ENCODE measurements at regions not wholly inside any gene's neighbourhood (a gene's known extent, or its start where the extent isn't known, plus 50 kb on each side); places are given as distances from the start of the nearest gene placed in this dataset.

GRCh38 chr9:120197605-120198004, 382.4 kb downstream of the CDK5RAP2 start:
- no peaks in the 10 kb centered on the region for H3K9me3 Mint-ChIP-seq (ENCODE audit: unreplicated experiment)
- H3K4me1 Mint-ChIP-seq (ENCODE audit: low read depth, unreplicated experiment): no peaks in the 10 kb centered on the region
- H3K36me3 Mint-ChIP-seq (ENCODE audit: unreplicated experiment): no peaks in the 10 kb centered on the region
- H3K27me3 Mint-ChIP-seq (ENCODE audit: unreplicated experiment): peaks cover 3% of the 10 kb centered on the region
- no peak overlapping the region for H3K4me3 Mint-ChIP-seq (ENCODE audit: unreplicated experiment)
- no peak overlapping the region for H3K27ac Mint-ChIP-seq (ENCODE audit: unreplicated experiment)
- no peak for TF ChIP-seq CTCF (IDR thresholded peaks at IDR 0.05; ENCODE audit: partially characterized antibody, unreplicated experiment)
- DNase-seq: no peak

- H3K27me3 Mint-ChIP-seq (ENCODE audit: unreplicated experiment): peaks cover 2% of the 10 kb centered on the region
- H3K27ac Mint-ChIP-seq (ENCODE audit: unreplicated experiment): no peak overlapping the region
- no peak overlapping the region for H3K4me3 Mint-ChIP-seq (ENCODE audit: unreplicated experiment)
- H3K4me1 Mint-ChIP-seq (ENCODE audit: low read depth, unreplicated experiment): no peaks in the 10 kb centered on the region
- no peaks in the 10 kb centered on the region for H3K9me3 Mint-ChIP-seq (ENCODE audit: unreplicated experiment)
- no peaks in the 10 kb centered on the region for H3K36me3 Mint-ChIP-seq (ENCODE audit: unreplicated experiment)
- no peak for TF ChIP-seq CTCF (IDR thresholded peaks at IDR 0.05; ENCODE audit: partially characterized antibody, unreplicated experiment)
- DNase-seq: no peak
Measured at GRCh38 chr9:120191141-120191540, 388.8 kb downstream of the CDK5RAP2 start.

- Mint-ChIP-seq H3K9me3 (ENCODE audit: unreplicated experiment) (no peaks in the 10 kb centered on the region), H3K27ac (ENCODE audit: unreplicated experiment) (no peak overlapping the region), H3K36me3 (ENCODE audit: unreplicated experiment) (no peaks in the 10 kb centered on the region), H3K27me3 (ENCODE audit: unreplicated experiment) (peaks cover 2% of the 10 kb centered on the region), H3K4me1 (ENCODE audit: low read depth, unreplicated experiment) (no peaks in the 10 kb centered on the region), H3K4me3 (ENCODE audit: unreplicated experiment) (no peak overlapping the region)
- DNase-seq: no peak
- TF ChIP-seq CTCF (IDR thresholded peaks at IDR 0.05; ENCODE audit: partially characterized antibody, unreplicated experiment): no peak
Measured at GRCh38 chr9:120187758-120188157, 392.2 kb downstream of the CDK5RAP2 start.

GRCh38 chr9:120186276-120186675, 393.7 kb downstream of the CDK5RAP2 start:
- Mint-ChIP-seq H3K9me3 (ENCODE audit: unreplicated experiment) (no peaks in the 10 kb centered on the region), H3K27me3 (ENCODE audit: unreplicated experiment) (peaks cover 2% of the 10 kb centered on the region), H3K4me3 (ENCODE audit: unreplicated experiment) (no peak overlapping the region), H3K36me3 (ENCODE audit: unreplicated experiment) (no peaks in the 10 kb centered on the region), H3K27ac (ENCODE audit: unreplicated experiment) (no peak overlapping the region), H3K4me1 (ENCODE audit: low read depth, unreplicated experiment) (no peaks in the 10 kb centered on the region)
- TF ChIP-seq CTCF (IDR thresholded peaks at IDR 0.05; ENCODE audit: partially characterized antibody, unreplicated experiment): no peak
- no peak for DNase-seq

- no peaks in the 10 kb centered on the region for H3K36me3 Mint-ChIP-seq (ENCODE audit: unreplicated experiment)
- no peak overlapping the region for H3K27ac Mint-ChIP-seq (ENCODE audit: unreplicated experiment)
Measured at GRCh38 chr9:120184266-120184665, 395.7 kb downstream of the CDK5RAP2 start.

More at GRCh38 chr9:120184266-120184665, 395.7 kb downstream of the CDK5RAP2 start:
- no peaks in the 10 kb centered on the region for H3K9me3 Mint-ChIP-seq (ENCODE audit: unreplicated experiment)
- no peak for TF ChIP-seq CTCF (IDR thresholded peaks at IDR 0.05; ENCODE audit: partially characterized antibody, unreplicated experiment)
- no peak overlapping the region for H3K4me3 Mint-ChIP-seq (ENCODE audit: unreplicated experiment)
- H3K4me1 Mint-ChIP-seq (ENCODE audit: low read depth, unreplicated experiment): no peaks in the 10 kb centered on the region
- DNase-seq: no peak
- peaks cover 2% of the 10 kb centered on the region for H3K27me3 Mint-ChIP-seq (ENCODE audit: unreplicated experiment)

Data from glutamatergic neuron (in vitro differentiated cells).